ENCODE measurements at regions not wholly inside any gene's neighbourhood (a gene's known extent, or its start where the extent isn't known, plus 50 kb on each side); places are given as distances from the start of the nearest gene placed in this dataset.
"Not testable (repeated sequence)": the region's sequence is repeated elsewhere in the genome, so short reads cannot be mapped to it uniquely, and the experiment has no call there.

GRCh38 chr6:11847515-11848345, 69.1 kb upstream of the ADTRP start:
- DNase-seq (ENCODE audit: low spot score), result no peak

- not testable (repeated sequence) for DNase-seq (ENCODE audit: low spot score)
These were observed 68.5 kb upstream of the ADTRP start for GRCh38 chr6:11847068-11847467.

GRCh38 chr6:11845664-11846577, 67.3 kb upstream of the ADTRP start:
- no peak for DNase-seq (ENCODE audit: low spot score)

- DNase-seq (ENCODE audit: low spot score), result not testable (repeated sequence)
These were observed 64.2 kb upstream of the ADTRP start for GRCh38 chr6:11842795-11843194.

GRCh38 chr6:11835065-11835464, 56.5 kb upstream of the ADTRP start:
- no peak for DNase-seq (ENCODE audit: low spot score)

GRCh38 chr6:11833626-11834592, 55.3 kb upstream of the ADTRP start:
- DNase-seq (ENCODE audit: low spot score), result no peak

GRCh38 chr6:11831653-11832052, 53.0 kb upstream of the ADTRP start:
- no peak for DNase-seq (ENCODE audit: low spot score)

GRCh38 chr6:11830520-11830919, 51.9 kb upstream of the ADTRP start:
- DNase-seq (ENCODE audit: low spot score), result no peak

- no peak for DNase-seq (ENCODE audit: low spot score)
These were observed 51.5 kb upstream of the ADTRP start for GRCh38 chr6:11830105-11830504.

GRCh38 chr6:11828262-11828870, 49.8 kb upstream of the ADTRP start:
- DNase-seq (ENCODE audit: low spot score), result no peak

Data from mucosa of gallbladder (tissue), 1 donor.